ENCODE measurements at regions not wholly inside any gene's neighbourhood (a gene's known extent, or its start where the extent isn't known, plus 50 kb on each side); places are given as distances from the start of the nearest gene placed in this dataset.

- H3K27me3 ChIP-seq (ENCODE audit: control insufficient read depth in 3 of 3, insufficient read depth in 3 of 3, low read length in 2 of 3), result no peaks in the 10 kb centered on the region
- no peak overlapping the region for H3K9ac ChIP-seq (ENCODE audit: insufficient read depth in 1 of 2, low read length in 2 of 2)
- H3K4me1 ChIP-seq (ENCODE audit: control insufficient read depth in 5 of 5, insufficient read depth in 5 of 5, low read length in 5 of 5), result no peaks in the 10 kb centered on the region
- H3K4me3 ChIP-seq, result no peak overlapping the region
- H3K9me3 ChIP-seq (ENCODE audit: control insufficient read depth in 4 of 4, insufficient read depth in 3 of 4, low read length in 3 of 4), result no peaks in the 10 kb centered on the region
- H3K36me3 ChIP-seq (ENCODE audit: control insufficient read depth in 4 of 4, insufficient read depth in 4 of 4, low read length in 4 of 4), result no peaks in the 10 kb centered on the region
- DNase-seq (no peak), ATAC-seq (ENCODE audit: insufficient read depth, low FRiP score) (no peak)
- H3K27ac ChIP-seq (ENCODE audit: low read depth in 1 of 2, low read length in 1 of 2), result no peak overlapping the region
- TF ChIP-seq, protein P1, sequence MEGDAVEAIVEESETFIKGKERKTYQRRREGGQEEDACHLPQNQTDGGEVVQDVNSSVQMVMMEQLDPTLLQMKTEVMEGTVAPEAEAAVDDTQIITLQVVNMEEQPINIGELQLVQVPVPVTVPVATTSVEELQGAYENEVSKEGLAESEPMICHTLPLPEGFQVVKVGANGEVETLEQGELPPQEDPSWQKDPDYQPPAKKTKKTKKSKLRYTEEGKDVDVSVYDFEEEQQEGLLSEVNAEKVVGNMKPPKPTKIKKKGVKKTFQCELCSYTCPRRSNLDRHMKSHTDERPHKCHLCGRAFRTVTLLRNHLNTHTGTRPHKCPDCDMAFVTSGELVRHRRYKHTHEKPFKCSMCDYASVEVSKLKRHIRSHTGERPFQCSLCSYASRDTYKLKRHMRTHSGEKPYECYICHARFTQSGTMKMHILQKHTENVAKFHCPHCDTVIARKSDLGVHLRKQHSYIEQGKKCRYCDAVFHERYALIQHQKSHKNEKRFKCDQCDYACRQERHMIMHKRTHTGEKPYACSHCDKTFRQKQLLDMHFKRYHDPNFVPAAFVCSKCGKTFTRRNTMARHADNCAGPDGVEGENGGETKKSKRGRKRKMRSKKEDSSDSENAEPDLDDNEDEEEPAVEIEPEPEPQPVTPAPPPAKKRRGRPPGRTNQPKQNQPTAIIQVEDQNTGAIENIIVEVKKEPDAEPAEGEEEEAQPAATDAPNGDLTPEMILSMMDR (IDR thresholded peaks at IDR 0.05; ENCODE audit: control extremely low read depth, extremely low read depth), result no peak
Observed at GRCh38 chr11:80255021-80255420, 814.2 kb upstream of the TENM4 start.

DNA sequence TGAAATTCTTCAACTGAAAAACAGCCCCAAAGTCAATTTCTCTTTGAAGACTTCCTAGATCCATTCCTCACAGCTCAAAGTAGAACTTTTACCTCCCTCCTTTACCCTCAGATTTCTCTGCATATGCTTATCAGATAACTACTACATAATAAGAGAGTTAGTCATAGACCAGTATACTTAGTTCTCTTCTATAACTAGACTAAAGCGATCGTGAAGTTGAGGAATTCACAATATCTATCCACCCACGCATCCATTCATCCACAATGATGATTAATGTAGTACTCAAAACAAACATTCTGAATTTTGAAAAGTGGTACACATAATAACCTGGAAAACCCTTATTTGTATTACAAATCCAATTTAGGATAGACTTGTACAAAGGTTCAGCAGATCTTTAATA lies 800.9 kb upstream of the TENM4 start:
- TF ChIP-seq, protein P1 (IDR thresholded peaks at IDR 0.05; ENCODE audit: control extremely low read depth, extremely low read depth), result no peak
- H3K4me1 ChIP-seq (ENCODE audit: control insufficient read depth in 5 of 5, insufficient read depth in 5 of 5, low read length in 5 of 5), result no peaks in the 10 kb centered on the region
- ATAC-seq (ENCODE audit: insufficient read depth, low FRiP score) (no peak), DNase-seq (no peak)
- H3K27ac ChIP-seq (ENCODE audit: low read depth in 1 of 2, low read length in 1 of 2), result no peak overlapping the region
- no peak overlapping the region for H3K9ac ChIP-seq (ENCODE audit: insufficient read depth in 1 of 2, low read length in 2 of 2)
- H3K4me3 ChIP-seq, result no peak overlapping the region
- no peaks in the 10 kb centered on the region for H3K27me3 ChIP-seq (ENCODE audit: control insufficient read depth in 3 of 3, insufficient read depth in 3 of 3, low read length in 2 of 3)
- no peaks in the 10 kb centered on the region for H3K36me3 ChIP-seq (ENCODE audit: control insufficient read depth in 4 of 4, insufficient read depth in 4 of 4, low read length in 4 of 4)
- 83 to 89% methylated on average over 3 of the region's 3 CpGs for WGBS, 2 donors
- H3K9me3 ChIP-seq (ENCODE audit: control insufficient read depth in 4 of 4, insufficient read depth in 3 of 4, low read length in 3 of 4), result peaks cover 0 to 2% (median 0%) of the 10 kb centered on the region in 4 donors

GRCh38 chr11:80240245-80240644 lies 799.4 kb upstream of the TENM4 start:
- ATAC-seq (ENCODE audit: insufficient read depth, low FRiP score) (no peak), DNase-seq (no peak)
- Histone ChIP-seq H3K4me1 (ENCODE audit: control insufficient read depth in 5 of 5, insufficient read depth in 5 of 5, low read length in 5 of 5) (no peaks in the 10 kb centered on the region), H3K36me3 (ENCODE audit: control insufficient read depth in 4 of 4, insufficient read depth in 4 of 4, low read length in 4 of 4) (no peaks in the 10 kb centered on the region), H3K9ac (ENCODE audit: insufficient read depth in 1 of 2, low read length in 2 of 2) (no peak overlapping the region), H3K9me3 (ENCODE audit: control insufficient read depth in 4 of 4, insufficient read depth in 3 of 4, low read length in 3 of 4) (peaks cover 0 to 5% (median 1%) of the 10 kb centered on the region in 4 donors), H3K4me3 (no peak overlapping the region), H3K27me3 (ENCODE audit: control insufficient read depth in 3 of 3, insufficient read depth in 3 of 3, low read length in 2 of 3) (no peaks in the 10 kb centered on the region), H3K27ac (ENCODE audit: low read depth in 1 of 2, low read length in 1 of 2) (no peak overlapping the region)
- 40 to 80% methylated on average over 1 of the region's 1 CpG for WGBS, 2 donors
- TF ChIP-seq, protein P1 (IDR thresholded peaks at IDR 0.05; ENCODE audit: control extremely low read depth, extremely low read depth), result no peak

DNA sequence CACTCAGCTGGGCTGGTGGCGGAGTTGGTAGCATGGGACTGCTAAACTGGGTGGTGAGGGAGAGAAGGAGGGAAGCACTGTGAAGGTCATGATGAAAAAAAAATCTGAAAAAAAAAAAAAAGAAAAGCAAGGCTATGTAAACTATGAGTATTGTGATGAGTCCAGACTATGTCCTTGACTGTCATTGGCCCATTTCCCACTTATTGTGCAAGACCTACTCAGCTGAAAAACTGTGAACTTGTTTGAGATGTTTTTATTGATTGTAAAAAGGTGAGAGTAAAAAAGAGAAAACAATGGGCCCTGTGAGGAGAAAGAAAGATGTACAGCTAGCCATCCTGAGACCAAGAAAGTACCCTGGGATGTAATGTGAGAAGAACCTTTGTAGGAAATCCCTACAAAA lies 798.4 kb upstream of the TENM4 start:
- no peaks in the 10 kb centered on the region for H3K4me1 ChIP-seq (ENCODE audit: control insufficient read depth in 5 of 5, insufficient read depth in 5 of 5, low read length in 5 of 5)
- TF ChIP-seq, protein P1 (IDR thresholded peaks at IDR 0.05; ENCODE audit: control extremely low read depth, extremely low read depth), result no peak
- H3K4me3 ChIP-seq, result no peak overlapping the region
- DNase-seq (no peak), ATAC-seq (ENCODE audit: insufficient read depth, low FRiP score) (no peak)
- no peak overlapping the region for H3K9ac ChIP-seq (ENCODE audit: insufficient read depth in 1 of 2, low read length in 2 of 2)
- H3K27ac ChIP-seq (ENCODE audit: low read depth in 1 of 2, low read length in 1 of 2), result no peak overlapping the region
- no peaks in the 10 kb centered on the region for H3K27me3 ChIP-seq (ENCODE audit: control insufficient read depth in 3 of 3, insufficient read depth in 3 of 3, low read length in 2 of 3)
- WGBS, 2 donors, result 83 to 100% methylated on average over 1 of the region's 1 CpG
- H3K36me3 ChIP-seq (ENCODE audit: control insufficient read depth in 4 of 4, insufficient read depth in 4 of 4, low read length in 4 of 4), result no peaks in the 10 kb centered on the region
- H3K9me3 ChIP-seq (ENCODE audit: control insufficient read depth in 4 of 4, insufficient read depth in 3 of 4, low read length in 3 of 4), result peaks cover 0 to 7% (median under 1%) of the 10 kb centered on the region in 4 donors

All from lung (tissue), 11 donors.